ENCODE measurements at regions not wholly inside any gene's neighbourhood (a gene's known extent, or its start where the extent isn't known, plus 50 kb on each side); places are given as distances from the start of the nearest gene placed in this dataset.
A peak's percentile ranks its signal among the peaks of the same experiment; 100 is the strongest.

- Histone ChIP-seq H3K9ac (ENCODE audit: control insufficient read depth, insufficient read depth, low read length) (no peak overlapping the region), H3K27ac (ENCODE audit: control insufficient read depth, insufficient read depth) (no peak overlapping the region), H4K20me1 (ENCODE audit: control insufficient read depth, insufficient read depth) (no peaks in the 10 kb centered on the region), H3K9me3 (replicated peaks; ENCODE audit: control insufficient read depth, insufficient read depth, low read length) (no peaks in the 10 kb centered on the region; the same call in 2 of the 3 replicates), H2AFZ (ENCODE audit: control insufficient read depth, low read depth, low read length) (no peak overlapping the region), H3K79me2 (ENCODE audit: control insufficient read depth, insufficient read depth, low read length) (no peaks in the 10 kb centered on the region), H3K4me3 (no peak overlapping the region), H3K4me2 (ENCODE audit: control insufficient read depth, insufficient read depth) (no peak overlapping the region), H3K27me3 (replicated peaks in 1 of 2; ENCODE audit: control insufficient read depth in 2 of 2, insufficient read depth in 2 of 2, low read length in 1 of 2) (no peaks in the 10 kb centered on the region), H3K36me3 (ENCODE audit: control insufficient read depth in 2 of 2, insufficient read depth in 2 of 2, low read length in 1 of 2) (no peaks in the 10 kb centered on the region), H3K4me1 (ENCODE audit: control insufficient read depth, insufficient read depth, low read length) (no peaks in the 10 kb centered on the region)
- ChIA-PET SMC1A (ENCODE audit: uncharacterized antibody, unreplicated experiment) (no interaction called here), CTCF (no interaction called here), RAD21 (ENCODE audit: unreplicated experiment) (no interaction called here), POLR2A (no interaction called here)
- ATAC-seq: no peak
- intact Hi-C loops (cut with micrococcal nuclease; ENCODE audit: unreplicated experiment) (no loop called here), in situ Hi-C loops (cut with MboI) (no loop called here)
- no peak for DNase-seq (ENCODE audit: low read depth, low spot score)
- no TSS peak for BruUV-seq (replicated peaks)
- TF ChIP-seq CBFB (IDR thresholded peaks at IDR 0.05; ENCODE audit: low read depth) (no peak), E2F4 (IDR thresholded peaks at IDR 0.05; ENCODE audit: low read depth, low read length) (no peak), FOXK2 (IDR thresholded peaks at IDR 0.05) (no peak), BMI1 (IDR thresholded peaks at IDR 0.05; ENCODE audit: borderline replicate concordance) (no peak), RUNX3 (IDR thresholded peaks at IDR 0.05; ENCODE audit: low read length) (no peak)
- TF ChIP-seq, protein P1, sequence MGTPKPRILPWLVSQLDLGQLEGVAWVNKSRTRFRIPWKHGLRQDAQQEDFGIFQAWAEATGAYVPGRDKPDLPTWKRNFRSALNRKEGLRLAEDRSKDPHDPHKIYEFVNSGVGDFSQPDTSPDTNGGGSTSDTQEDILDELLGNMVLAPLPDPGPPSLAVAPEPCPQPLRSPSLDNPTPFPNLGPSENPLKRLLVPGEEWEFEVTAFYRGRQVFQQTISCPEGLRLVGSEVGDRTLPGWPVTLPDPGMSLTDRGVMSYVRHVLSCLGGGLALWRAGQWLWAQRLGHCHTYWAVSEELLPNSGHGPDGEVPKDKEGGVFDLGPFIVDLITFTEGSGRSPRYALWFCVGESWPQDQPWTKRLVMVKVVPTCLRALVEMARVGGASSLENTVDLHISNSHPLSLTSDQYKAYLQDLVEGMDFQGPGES (IDR thresholded peaks at IDR 0.05): no peak
- 65% methylated on average over 3 of the region's 3 CpGs for WGBS (ENCODE audit: insufficient coverage, insufficient replicate concordance, low lambda C conversion rate, missing lambda C conversion rate)
- no peak for FAIRE-seq
Measured at GRCh38 chr4:124861761-124862160, 149.2 kb upstream of the ANKRD50 start.

DNA sequence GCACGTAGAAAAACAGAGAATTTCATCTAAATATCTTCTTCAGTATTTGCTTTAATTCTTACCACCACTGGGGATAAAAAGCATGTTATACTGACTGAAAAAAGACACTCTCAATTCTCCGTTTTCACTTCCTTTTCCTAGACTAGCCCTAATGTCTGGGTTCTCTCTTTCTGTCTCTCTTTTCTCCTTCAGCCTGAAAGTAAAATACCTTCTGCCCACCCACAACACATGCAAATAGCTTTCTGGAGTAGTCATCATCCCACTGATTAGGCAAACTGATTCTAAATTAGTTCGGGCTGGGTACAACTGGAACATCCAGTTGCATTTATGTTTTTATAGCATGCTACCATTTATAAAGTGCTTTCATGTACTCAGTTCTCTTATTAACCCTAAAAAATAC lies 142.4 kb upstream of the ANKRD50 start:
- ChIA-PET SMC1A (ENCODE audit: uncharacterized antibody, unreplicated experiment) (no interaction called here), CTCF (no interaction called here), POLR2A (no interaction called here), RAD21 (ENCODE audit: unreplicated experiment) (no interaction called here)
- H3K9ac ChIP-seq (ENCODE audit: control insufficient read depth, insufficient read depth, low read length): no peak overlapping the region
- no peaks in the 10 kb centered on the region for H3K4me1 ChIP-seq (ENCODE audit: control insufficient read depth, insufficient read depth, low read length)
- no TSS peak for BruUV-seq (replicated peaks)
- H3K27me3 ChIP-seq (replicated peaks in 1 of 2; ENCODE audit: control insufficient read depth in 2 of 2, insufficient read depth in 2 of 2, low read length in 1 of 2): no peaks in the 10 kb centered on the region
- no peaks in the 10 kb centered on the region; the same call in 2 of the 3 replicates for H3K9me3 ChIP-seq (replicated peaks; ENCODE audit: control insufficient read depth, insufficient read depth, low read length)
- intact Hi-C loops (cut with micrococcal nuclease; ENCODE audit: unreplicated experiment) (no loop called here), in situ Hi-C loops (cut with MboI) (no loop called here)
- H3K27ac ChIP-seq (ENCODE audit: control insufficient read depth, insufficient read depth): no peak overlapping the region
- no peak overlapping the region for H2AFZ ChIP-seq (ENCODE audit: control insufficient read depth, low read depth, low read length)
- no peaks in the 10 kb centered on the region for H3K36me3 ChIP-seq (ENCODE audit: control insufficient read depth in 2 of 2, insufficient read depth in 2 of 2, low read length in 1 of 2)
- FAIRE-seq: no peak
- peak; percentile 30 for DNase-seq (ENCODE audit: low read depth, low spot score)
- TF ChIP-seq BHLHE40 (IDR thresholded peaks at IDR 0.05; ENCODE audit: borderline replicate concordance in 1 of 2, low read depth in 2 of 2, low read length in 1 of 2) (no peak), SPI1 (IDR thresholded peaks at IDR 0.05; ENCODE audit: borderline replicate concordance, insufficient read depth, low read depth, low read length) (peak; percentile 66; the same call in 1 of the 2 replicates)
- H3K4me2 ChIP-seq (ENCODE audit: control insufficient read depth, insufficient read depth): no peak overlapping the region
- 15% methylated on average over 3 of the region's 3 CpGs for WGBS (ENCODE audit: insufficient coverage, insufficient replicate concordance, low lambda C conversion rate, missing lambda C conversion rate)
- H4K20me1 ChIP-seq (ENCODE audit: control insufficient read depth, insufficient read depth): no peaks in the 10 kb centered on the region
- ATAC-seq: peak; percentile 76
- H3K4me3 ChIP-seq: no peak overlapping the region
- no peaks in the 10 kb centered on the region for H3K79me2 ChIP-seq (ENCODE audit: control insufficient read depth, insufficient read depth, low read length)

Measured in GM12878 (cell line).